Activated CD8-positive, alpha-beta memory T cell treated with anti-CD3 and anti-CD28 coated beads for 24 hours (primary cell): ENCODE measurements at regions not wholly inside any gene's neighbourhood (a gene's known extent, or its start where the extent isn't known, plus 50 kb on each side); places are given as distances from the start of the nearest gene placed in this dataset.

Source experiments
- DNase-seq: peaks from one replicate; pipeline ENCODE4 v3.0.0-alpha.2; 2020

GRCh38 chr12:124456133-124456651 is 111.2 kb downstream of the NCOR2 start:
- no peak for DNase-seq

GRCh38 chr12:124455336-124455735 is 112.1 kb downstream of the NCOR2 start:
- no peak for DNase-seq

GRCh38 chr12:124454735-124455134 is 112.7 kb downstream of the NCOR2 start:
- no peak for DNase-seq

- no peak for DNase-seq
Observed at GRCh38 chr12:124454352-124454725, 113.1 kb downstream of the NCOR2 start.

- DNase-seq = peak; percentile 88
Observed at GRCh38 chr12:124453419-124454351, 113.7 kb downstream of the NCOR2 start.

GRCh38 chr12:124452576-124453331 is 114.7 kb downstream of the NCOR2 start:
- no peak for DNase-seq

GRCh38 chr12:124451637-124452243 is 115.7 kb downstream of the NCOR2 start:
- DNase-seq = no peak

GRCh38 chr12:124451016-124451415 is 116.4 kb downstream of the NCOR2 start:
- DNase-seq = no peak

GRCh38 chr12:124450376-124450750 is 117.0 kb downstream of the NCOR2 start:
- DNase-seq = no peak

- DNase-seq = no peak
Observed at GRCh38 chr12:124449623-124450375, 117.6 kb downstream of the NCOR2 start.

- no peak for DNase-seq
Observed at GRCh38 chr12:124448955-124449622, 118.3 kb downstream of the NCOR2 start.

GRCh38 chr12:124448241-124448954 is 119.0 kb downstream of the NCOR2 start:
- DNase-seq = no peak

- no peak for DNase-seq
Observed at GRCh38 chr12:124446364-124446763, 121.0 kb downstream of the NCOR2 start.

- no peak for DNase-seq
Observed at GRCh38 chr12:124445826-124446225, 121.6 kb downstream of the NCOR2 start.

GRCh38 chr12:124445121-124445718 is 122.2 kb downstream of the NCOR2 start:
- DNase-seq = no peak

GRCh38 chr12:124443931-124444712 is 123.3 kb downstream of the NCOR2 start:
- no peak for DNase-seq

GRCh38 chr12:124442772-124443445 is 124.5 kb downstream of the NCOR2 start:
- no peak for DNase-seq

- no peak for DNase-seq
Observed at GRCh38 chr12:124442281-124442680, 125.1 kb downstream of the NCOR2 start.

- DNase-seq = no peak
Observed at GRCh38 chr12:124441443-124442194, 125.8 kb downstream of the NCOR2 start.
